Lower leg skin (tissue), 3 donors: ENCODE measurements at regions not wholly inside any gene's neighbourhood (a gene's known extent, or its start where the extent isn't known, plus 50 kb on each side); places are given as distances from the start of the nearest gene placed in this dataset.

Source experiments
- CTCF ChIP-seq, 3 donors: fragments of 450-650 bp; IDR thresholded peaks; one replicate each; pipeline ENCODE4 v1.5.1; 2016; ENCODE audit warnings: antibody characterized with exemption in 3 of 3, mild to moderate bottlenecking in 3 of 3, moderate library complexity in 2 of 3
- POLR2A ChIP-seq, 2 donors: fragments of 450-650 bp; IDR thresholded peaks; one replicate each; pipeline ENCODE4 v1.6.1; 2016 to 2017; ENCODE audit warnings: antibody characterized with exemption in 2 of 2, mild to moderate bottlenecking in 1 of 2, moderate library complexity in 1 of 2

GRCh38 chr22:26983311-26983710 is 325.9 kb downstream of the MIAT start:
- TF ChIP-seq CTCF (IDR thresholded peaks at IDR 0.05) = no peak
- TF ChIP-seq POLR2A (IDR thresholded peaks at IDR 0.05) = no peak
